ENCODE measurements at regions not wholly inside any gene's neighbourhood (a gene's known extent, or its start where the extent isn't known, plus 50 kb on each side); places are given as distances from the start of the nearest gene placed in this dataset.

DNA sequence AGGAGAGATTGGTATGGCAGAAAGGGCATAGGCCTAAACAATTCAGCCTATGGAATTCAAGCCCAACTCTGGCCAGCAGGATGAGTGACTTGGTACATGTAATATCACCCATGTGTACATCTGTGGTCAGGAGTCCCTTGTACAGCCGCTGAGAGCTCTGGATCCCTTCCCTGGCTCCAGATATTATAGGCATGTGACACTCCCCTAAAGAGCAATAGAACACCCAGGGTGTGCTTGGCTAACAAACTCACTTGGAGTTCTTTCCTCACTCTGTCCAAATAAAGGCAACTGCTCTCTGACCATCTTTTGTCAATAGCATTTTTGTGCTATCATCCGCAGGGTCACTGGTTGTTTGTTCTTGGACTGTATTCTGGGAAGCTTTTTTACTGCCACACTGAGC lies 197.4 kb upstream of the NCKAP5 start:
- H3K4me2 ChIP-seq (ENCODE audit: insufficient read depth, low read length) = no peak overlapping the region
- no peaks in the 10 kb centered on the region for H3K79me2 ChIP-seq (ENCODE audit: control insufficient read depth, insufficient read depth, low read length)
- intact Hi-C loops (cut with micrococcal nuclease) (no loop called here), in situ Hi-C loops (cut with MboI) (no loop called here)
- no peaks in the 10 kb centered on the region for H3K9me3 ChIP-seq (replicated peaks; ENCODE audit: control insufficient read depth, insufficient read depth, low read depth, low read length)
- FAIRE-seq (no peak), DNase-seq (ENCODE audit: extremely low read depth in 1 of 4, low spot score in 3 of 4) (no peak), ATAC-seq (no peak)
- ChIA-PET POLR2A (no interaction called here), CTCF (ENCODE audit: low intra/inter-chr PET ratio) (no interaction called here)
- no peak overlapping the region for H3K9ac ChIP-seq (ENCODE audit: insufficient read depth in 1 of 2, low read depth in 2 of 2, low read length in 2 of 2)
- H2AFZ ChIP-seq (ENCODE audit: low read depth, low read length) = no peak overlapping the region
- H3K4me3 ChIP-seq = no peak overlapping the region
- H3K27ac ChIP-seq (ENCODE audit: extremely low read depth, low read depth, low read length) = no peak overlapping the region
- BruUV-seq (replicated peaks) = no TSS peak
- no peaks in the 10 kb centered on the region for H3K27me3 ChIP-seq (ENCODE audit: control insufficient read depth in 2 of 2, insufficient read depth in 2 of 2, low read length in 2 of 2)
- no peaks in the 10 kb centered on the region for H3K4me1 ChIP-seq (replicated peaks in 1 of 2; ENCODE audit: control insufficient read depth in 2 of 2, insufficient read depth in 2 of 2, low read length in 2 of 2)
- WGBS (ENCODE audit: insufficient coverage, low coverage, missing lambda C conversion rate) = 21% methylated on average over 1 of the region's 2 CpGs
- no peaks in the 10 kb centered on the region for H4K20me1 ChIP-seq (replicated peaks; ENCODE audit: control insufficient read depth, insufficient read depth, low read length)
- H3K9me1 ChIP-seq (ENCODE audit: control insufficient read depth, insufficient read depth, low read length) = no peaks in the 10 kb centered on the region
- H3K36me3 ChIP-seq (ENCODE audit: control insufficient read depth, insufficient read depth, low read length) = no peaks in the 10 kb centered on the region
- TF ChIP-seq TAF7 (tag; IDR thresholded peaks at IDR 0.05) (no peak), E2F3 (CRISPR knock-in tag; IDR thresholded peaks at IDR 0.05) (no peak), ZEB2 (IDR thresholded peaks at IDR 0.05) (no peak), NCOA2 (IDR thresholded peaks at IDR 0.05; ENCODE audit: partially characterized antibody in 2 of 2) (no peak), RBM17 (IDR thresholded peaks at IDR 0.05; ENCODE audit: borderline replicate concordance, low read depth, low read length) (no peak), CREB1 (IDR thresholded peaks at IDR 0.05) (no peak), CREB1 (CRISPR knock-in tag; IDR thresholded peaks at IDR 0.05) (no peak), PRPF4 (IDR thresholded peaks at IDR 0.05; ENCODE audit: insufficient read depth, low read depth, low read length, poor library complexity, severe bottlenecking) (no peak), HDAC8 (tag; IDR thresholded peaks at IDR 0.05) (no peak), POLR3G (IDR thresholded peaks at IDR 0.05; ENCODE audit: extremely low read depth, insufficient read length, insufficient replicate concordance) (no peak), MTF1 (CRISPR knock-in tag; IDR thresholded peaks at IDR 0.05; ENCODE audit: borderline replicate concordance) (no peak), MEIS2 (IDR thresholded peaks at IDR 0.05; ENCODE audit: partially characterized antibody) (no peak), PBX2 (CRISPR knock-in tag; IDR thresholded peaks at IDR 0.05; ENCODE audit: low read depth) (no peak), PBX2 (tag; conservative IDR thresholded peaks at IDR 0.05; ENCODE audit: low read depth) (no peak), ILF3 (IDR thresholded peaks at IDR 0.05; ENCODE audit: borderline replicate concordance) (no peak), FOXJ2 (tag; IDR thresholded peaks at IDR 0.05) (no peak)
- TF ChIP-seq, protein P1, sequence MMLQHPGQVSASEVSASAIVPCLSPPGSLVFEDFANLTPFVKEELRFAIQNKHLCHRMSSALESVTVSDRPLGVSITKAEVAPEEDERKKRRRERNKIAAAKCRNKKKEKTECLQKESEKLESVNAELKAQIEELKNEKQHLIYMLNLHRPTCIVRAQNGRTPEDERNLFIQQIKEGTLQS (IDR thresholded peaks at IDR 0.05) = no peak
- TF ChIP-seq, protein P1 (CRISPR knock-in tag; conservative IDR thresholded peaks at IDR 0.05) = no peak
